HepG2 (cell line): ENCODE measurements at regions not wholly inside any gene's neighbourhood (a gene's known extent, or its start where the extent isn't known, plus 50 kb on each side); places are given as distances from the start of the nearest gene placed in this dataset.

ENCODE experiments used
- ATAC-seq: fragments of 200-7000 bp; cut with Tn5 transposase; 3 replicates; pipeline ENCODE4 v1.9.1; 2020; ENCODE audit warnings: mild to moderate bottlenecking, moderate library complexity
- BruUV-seq: library from RNA; stranded (reverse); fragments of 400-500 nt; replicated peaks from 2 replicates; lab custom pipeline; 2021; lab: Mats Ljungman, UMichigan
- CTCF ChIA-PET: fragments of 300-600 bp; formaldehyde crosslinking; extraction: SDS; loops from one replicate; lab custom pipeline; 2021; ENCODE audit warnings: low total read pairs, inconsistent platforms, low intra/inter-chr PET ratio; lab: Yijun Ruan, JAX
- POLR2A ChIA-PET: fragments of 350-600 bp; sonication (Branson Sonifier 250); formaldehyde crosslinking; loops from one replicate; lab custom pipeline; 2020; ENCODE audit warnings: antibody characterized with exemption, inconsistent platforms; lab: Yijun Ruan, JAX
- DNase-seq: peaks from one replicate; pipeline ENCODE4 v3.0.0-alpha.2; 2015; ENCODE audit warnings: low spot score
- FAIRE-seq: peaks from 3 replicates; lab custom pipeline; 2011; peaks lifted over from hg19 to GRCh38; lab: Jason Lieb, UNC
- H2AFZ ChIP-seq: one replicate; pipeline ENCODE4 v1.6.1; 2011; ENCODE audit warnings: low read length, inconsistent platforms
- H3K27ac ChIP-seq: fragments of 300-600 bp; 3 replicates; pipeline ENCODE4 v1.8.0; 2011; ENCODE audit warnings: mixed run types, mild to moderate bottlenecking, mixed read lengths, low read length, inconsistent platforms; ENCODE audit not compliant: insufficient read depth; ENCODE audit errors: extremely low read length
- H3K27me3 ChIP-seq, 2 experiments: fragments of 200-600 bp in 1 of 2; 2 replicates in 1 of 2; 3 replicates in 1 of 2; pipeline versions ENCODE4 v1.6.0 to v1.8.0; 2011; ENCODE audit warnings: low read length in 2 of 2, mild to moderate bottlenecking in 2 of 2, moderate library complexity in 2 of 2, inconsistent platforms in 1 of 2; ENCODE audit not compliant: insufficient read depth in 2 of 2, control insufficient read depth in 1 of 2
- H3K36me3 ChIP-seq, 2 experiments: fragments of 200-600 bp in 1 of 2; replicated peaks in 1 of 2; 2 replicates in 1 of 2; 3 replicates in 1 of 2; pipeline versions ENCODE4 v1.5.1 to v1.8.0; 2011; ENCODE audit warnings: low read length in 2 of 2, inconsistent platforms in 1 of 2; ENCODE audit not compliant: insufficient read depth in 2 of 2, control insufficient read depth in 1 of 2
- H3K4me1 ChIP-seq: 2 replicates; pipeline ENCODE4 v1.5.1; 2012; ENCODE audit warnings: low read length, inconsistent platforms; ENCODE audit not compliant: insufficient read depth
- H3K4me2 ChIP-seq: 2 replicates; pipeline ENCODE4 v1.6.0; 2011; ENCODE audit warnings: low read depth, low read length, inconsistent platforms
- H3K4me3 ChIP-seq, 3 experiments: fragments of 200-600 bp in 1 of 3; sonication (generic), shearing (Covaris generic) in 1 of 3; replicated peaks in 1 of 3; 2 replicates each; pipeline ENCODE4 v1.5.1; 2011 to 2016; ENCODE audit warnings: low read length in 3 of 3, inconsistent platforms in 2 of 3, low read depth in 2 of 3, mild to moderate bottlenecking in 2 of 3, control low read depth in 1 of 3, mixed read lengths in 1 of 3; ENCODE audit not compliant: insufficient read depth in 1 of 3
- H3K79me2 ChIP-seq: one replicate; pipeline ENCODE4 v1.6.1; 2011; ENCODE audit warnings: low read length, inconsistent platforms; ENCODE audit not compliant: insufficient read depth
- H3K9ac ChIP-seq: 2 replicates; pipeline ENCODE4 v1.6.0; 2011; ENCODE audit warnings: mild to moderate bottlenecking, low read depth, low read length, inconsistent platforms; ENCODE audit not compliant: insufficient read depth
- H3K9me3 ChIP-seq: 2 replicates; pipeline ENCODE4 v1.5.1; 2012; ENCODE audit warnings: mild to moderate bottlenecking, low read length
- H4K20me1 ChIP-seq: 2 replicates; pipeline ENCODE4 v1.6.0; 2011; ENCODE audit warnings: inconsistent platforms, mild to moderate bottlenecking, low read length, moderate library complexity; ENCODE audit not compliant: insufficient read depth
- EHMT2 ChIP-seq: fragments of 200-600 bp; sonication (generic); IDR thresholded peaks from 2 replicates; pipeline ENCODE4 v1.7.0; 2017; ENCODE audit warnings: antibody characterized with exemption, low read depth, low read length, borderline replicate concordance
- ELF3 ChIP-seq: IDR thresholded peaks from 2 replicates; pipeline ENCODE4 v1.6.1; 2016; ENCODE audit warnings: missing genetic modification reagents, missing compliant biosample characterization
- GABPB1 ChIP-seq: IDR thresholded peaks from 2 replicates; pipeline ENCODE4 v1.6.1; 2016; ENCODE audit warnings: mild to moderate bottlenecking, missing genetic modification reagents, moderate library complexity, missing compliant biosample characterization
- GZF1 ChIP-seq: sonication (generic); formaldehyde crosslinking; IDR thresholded peaks from 2 replicates; pipeline ENCODE4 v1.5.1; 2020; ENCODE audit warnings: mild to moderate bottlenecking, missing genetic modification reagents
- KLF6 ChIP-seq: IDR thresholded peaks from 2 replicates; pipeline ENCODE4 v1.8.0; 2016; ENCODE audit warnings: missing biosample characterization, missing genetic modification reagents
- MIER2 ChIP-seq: IDR thresholded peaks from 2 replicates; pipeline ENCODE4 v1.6.1; 2016; ENCODE audit warnings: missing biosample characterization, missing genetic modification reagents
- MXI1 ChIP-seq: IDR thresholded peaks from 3 replicates; pipeline ENCODE4 v1.6.1; 2012; ENCODE audit warnings: low read depth, low read length, inconsistent platforms, borderline replicate concordance
- PPARG ChIP-seq: conservative IDR thresholded peaks from 2 replicates; pipeline ENCODE4 v1.6.1; 2016; ENCODE audit warnings: missing biosample characterization, missing genetic modification reagents
- RARA ChIP-seq: IDR thresholded peaks from 2 replicates; pipeline ENCODE4 v1.6.1; 2016; ENCODE audit warnings: missing genetic modification reagents, missing compliant biosample characterization
- REST ChIP-seq, 2 experiments: IDR thresholded peaks; 2 replicates each; pipeline ENCODE4 v1.6.1; 2011 to 2012; ENCODE audit warnings: low read length in 2 of 2, borderline replicate concordance in 1 of 2, low read depth in 1 of 2, mild to moderate bottlenecking in 1 of 2, moderate library complexity in 1 of 2
- RXRB ChIP-seq: IDR thresholded peaks from 2 replicates; pipeline ENCODE4 v1.6.1; 2016; ENCODE audit warnings: borderline replicate concordance, missing genetic modification reagents, missing compliant biosample characterization
- SAP130 ChIP-seq: IDR thresholded peaks from 2 replicates; pipeline ENCODE4 v1.6.1; 2016; ENCODE audit warnings: low read depth
- SOX6 ChIP-seq, 2 experiments: fragments of 450-650 bp in 1 of 2; sonication (generic) in 1 of 2; formaldehyde crosslinking in 1 of 2; IDR thresholded peaks; 2 replicates each; pipeline versions ENCODE4 v1.4.0 to v1.6.1; 2017 to 2020; ENCODE audit warnings: antibody characterized with exemption in 1 of 2, mild to moderate bottlenecking in 1 of 2, missing genetic modification reagents in 1 of 2
- THAP11 ChIP-seq: IDR thresholded peaks from 2 replicates; pipeline ENCODE4 v1.6.1; 2016; ENCODE audit warnings: missing biosample characterization, missing genetic modification reagents
- WIZ ChIP-seq: sonication (generic); formaldehyde crosslinking; IDR thresholded peaks from 2 replicates; pipeline ENCODE4 v1.5.1; 2020; ENCODE audit warnings: mild to moderate bottlenecking, missing genetic modification reagents
- ZBTB10 ChIP-seq: sonication (generic); formaldehyde crosslinking; IDR thresholded peaks from 2 replicates; pipeline ENCODE4 v1.4.0; 2020; ENCODE audit warnings: missing genetic modification reagents, borderline replicate concordance
- ZBTB44 ChIP-seq: sonication (generic); formaldehyde crosslinking; IDR thresholded peaks from 2 replicates; pipeline ENCODE4 v1.4.0; 2020; ENCODE audit warnings: missing genetic modification reagents
- ZNF468 ChIP-seq: sonication (generic); formaldehyde crosslinking; IDR thresholded peaks from 2 replicates; pipeline ENCODE4 v1.8.0; 2022; ENCODE audit warnings: mild to moderate bottlenecking, moderate library complexity, missing genetic modification reagents
- ZSCAN12 ChIP-seq: sonication (generic); formaldehyde crosslinking; IDR thresholded peaks from 2 replicates; pipeline ENCODE4 v1.9.0; 2021; ENCODE audit warnings: mild to moderate bottlenecking, missing genetic modification reagents
- in situ Hi-C: cut with HindIII; loops from 2 replicates; pipeline ENCODE4 v1.10.0; 2017; ENCODE audit warnings: low pct_unique_long_range_greater_than_20kb; ENCODE audit not compliant: extremely low pct_ligation_motif_present
- intact Hi-C: fragments of 100-400 bp; cut with micrococcal nuclease; formaldehyde crosslinking; loops from one replicate; pipeline ENCODE4 v1.10.0; 2022; ENCODE audit not compliant: unreplicated experiment

GRCh38 chr7:131212114-131212513 lies 115.6 kb upstream of the MKLN1 start:
- FAIRE-seq (no peak), DNase-seq (no peak), ATAC-seq (no peak)
- H4K20me1 ChIP-seq: no peaks in the 10 kb centered on the region
- H3K9ac ChIP-seq: no peak overlapping the region
- no peaks in the 10 kb centered on the region for H3K9me3 ChIP-seq
- no peak overlapping the region for H2AFZ ChIP-seq
- no peak overlapping the region for H3K27ac ChIP-seq
- intact Hi-C loops: no loop called here
- CTCF ChIA-PET: no interaction called here
- no peaks in the 10 kb centered on the region for H3K36me3 ChIP-seq
- no TSS peak for BruUV-seq
- H3K4me3 ChIP-seq: no peak overlapping the region
- H3K4me1 ChIP-seq: no peaks in the 10 kb centered on the region
- H3K27me3 ChIP-seq: peaks cover 0 to 4% of the 10 kb centered on the region in 2 experiments; a peak in 1 of 5 replicates
- in situ Hi-C loops: no loop called here
- POLR2A ChIA-PET: no interaction called here
- no peaks in the 10 kb centered on the region for H3K79me2 ChIP-seq
- H3K4me2 ChIP-seq: no peak overlapping the region
- TF ChIP-seq SOX6 (IDR thresholded peaks at IDR 0.05): no peak
- no peak for TF ChIP-seq SOX6 (CRISPR knock-in tag; IDR thresholded peaks at IDR 0.05)
- peak; percentile 36; the same call in 1 of the 2 replicates for TF ChIP-seq THAP11 (CRISPR knock-in tag)
- no peak for TF ChIP-seq GABPB1 (CRISPR knock-in tag)
- no peak for TF ChIP-seq ZBTB10
- TF ChIP-seq SAP130 (CRISPR knock-in tag): 0 out of 2 replicates have a peak, but pooled peaks have one; percentile 17
- TF ChIP-seq RARA: 0 out of 2 replicates have a peak, but pooled peaks have one; percentile 21
- 0 out of 2 replicates have a peak, but pooled peaks have one; percentile 24 for TF ChIP-seq ELF3 (CRISPR knock-in tag)
- 0 out of 2 replicates have a peak, but pooled peaks have one; percentile 49 for TF ChIP-seq EHMT2
- no peak for TF ChIP-seq ZBTB44 (CRISPR knock-in tag)
- TF ChIP-seq ZSCAN12 (CRISPR knock-in tag): 0 out of 2 replicates have a peak, but pooled peaks have one; percentile 37
- peak; percentile 34; the same call in 1 of the 2 replicates for TF ChIP-seq RXRB (CRISPR knock-in tag)
- TF ChIP-seq ZNF468 (CRISPR knock-in tag): no peak
- TF ChIP-seq KLF6 (CRISPR knock-in tag): 0 out of 2 replicates have a peak, but pooled peaks have one; percentile 43
- TF ChIP-seq MXI1: no peak
- TF ChIP-seq PPARG: 0 out of 2 replicates have a peak, but pooled peaks have one; percentile 26
- TF ChIP-seq REST (IDR thresholded peaks at IDR 0.05; ENCODE audit: borderline replicate concordance in 1 of 2, low read depth in 1 of 2, low read length in 2 of 2): peak; percentile 72 to 97
- TF ChIP-seq MIER2 (CRISPR knock-in tag): peak; percentile 97
- no peak for TF ChIP-seq GZF1 (CRISPR knock-in tag)
- TF ChIP-seq WIZ (CRISPR knock-in tag): peak; percentile 39; the same call in 1 of the 2 replicates
